Natural killer cell (primary cell): ENCODE measurements at regions not wholly inside any gene's neighbourhood (a gene's known extent, or its start where the extent isn't known, plus 50 kb on each side); places are given as distances from the start of the nearest gene placed in this dataset.

ENCODE experiments used
- ATAC-seq, 3 donors: fragments of 150-1000 bp in 2 of 3; fragments of 200-7000 bp in 1 of 3; cut with Tn5 transposase; 1 replicate in 1 of 3; 2 replicates in 2 of 3; pipeline ENCODE4 v1.10.0; 2021; ENCODE audit warnings: mild to moderate bottlenecking in 2 of 3, moderate library complexity in 2 of 3
- DNase-seq, 2 donors: peaks; one replicate each; pipeline versions ENCODE4 v3.0.0 to v3.0.0-alpha.2; 2013 to 2021; ENCODE audit warnings: mixed read lengths in 1 of 2
- H3K27ac ChIP-seq: one replicate; pipeline ENCODE4 v1.5.1; 2013; ENCODE audit warnings: mild to moderate bottlenecking, low read length
- H3K27me3 ChIP-seq: one replicate; pipeline ENCODE4 v1.6.1; 2013; ENCODE audit warnings: low read length; ENCODE audit not compliant: control insufficient read depth, insufficient read depth
- H3K36me3 ChIP-seq: one replicate; pipeline ENCODE4 v1.6.1; 2013; ENCODE audit warnings: low read length; ENCODE audit not compliant: control insufficient read depth, insufficient read depth
- H3K4me1 ChIP-seq: one replicate; pipeline ENCODE4 v1.6.1; 2013; ENCODE audit warnings: low read length; ENCODE audit not compliant: control insufficient read depth, insufficient read depth
- H3K4me3 ChIP-seq: one replicate; pipeline ENCODE4 v1.5.1; 2013; ENCODE audit warnings: low read length
- H3K9me3 ChIP-seq: one replicate; pipeline ENCODE4 v1.6.1; 2013; ENCODE audit warnings: low read length; ENCODE audit not compliant: control insufficient read depth, insufficient read depth
- H3K27ac Mint-ChIP-seq, 2 donors: one replicate each; pipeline ENCODE4 v1.8.0; 2022; ENCODE audit warnings: mild to moderate bottlenecking in 2 of 2, mixed read lengths in 2 of 2, moderate library complexity in 1 of 2
- H3K27me3 Mint-ChIP-seq, 2 donors: one replicate each; pipeline ENCODE4 v1.8.0; 2022; ENCODE audit warnings: low read depth in 2 of 2, mixed read lengths in 2 of 2
- H3K36me3 Mint-ChIP-seq: one replicate; pipeline ENCODE4 v1.8.0; 2022; ENCODE audit warnings: mixed read lengths
- H3K4me1 Mint-ChIP-seq, 2 donors: one replicate each; pipeline ENCODE4 v1.8.0; 2022; ENCODE audit warnings: mixed read lengths in 2 of 2
- H3K4me3 Mint-ChIP-seq: one replicate; pipeline ENCODE4 v1.8.0; 2022; ENCODE audit warnings: mild to moderate bottlenecking, moderate library complexity, mixed read lengths
- H3K9me3 Mint-ChIP-seq, 2 donors: one replicate each; pipeline ENCODE4 v1.8.0; 2022; ENCODE audit warnings: mixed read lengths in 2 of 2
- CTCF ChIP-seq: fragments of 200-600 bp; IDR thresholded peaks from one replicate; pipeline ENCODE4 v1.8.0; 2022; ENCODE audit warnings: antibody characterized with exemption
- WGBS: methylation state at CpG from one replicate; pipeline ENCODE4 v1.1.7; 2013; ENCODE audit warnings: missing lambda C conversion rate; ENCODE audit not compliant: insufficient coverage; 5-methylcytosine and 5-hydroxymethylcytosine counted together
- intact Hi-C: fragments of 100-400 bp; cut with micrococcal nuclease; formaldehyde crosslinking; loops from one replicate; pipeline ENCODE4 v1.14.2; 2022

DNA sequence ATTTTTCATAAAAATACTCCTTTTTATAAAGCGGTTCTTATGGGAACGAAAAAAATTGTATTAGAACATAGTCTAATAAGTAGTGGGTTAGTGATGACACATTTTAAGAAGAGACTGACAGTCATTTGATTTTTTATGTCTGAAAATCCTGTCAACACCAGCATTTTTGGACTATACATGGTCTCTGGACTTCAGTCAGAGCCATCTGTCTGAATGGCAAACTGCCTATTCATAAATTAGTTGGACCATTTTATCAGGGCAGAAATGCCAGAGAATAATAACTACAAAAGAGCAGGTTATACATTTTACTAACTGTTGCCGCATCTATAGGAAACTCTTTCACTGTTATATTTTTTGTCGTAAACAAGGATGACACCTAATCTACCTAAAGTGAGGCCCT is 437.6 kb downstream of the ZNF804A start:
- Histone ChIP-seq H3K4me3 (no peak overlapping the region), H3K27ac (no peak overlapping the region), H3K27me3 (no peaks in the 10 kb centered on the region), H3K4me1 (no peaks in the 10 kb centered on the region), H3K36me3 (no peaks in the 10 kb centered on the region), H3K9me3 (no peaks in the 10 kb centered on the region)
- H3K27me3 Mint-ChIP-seq = no peaks in the 10 kb centered on the region
- H3K4me3 Mint-ChIP-seq = no peak overlapping the region
- no peak for TF ChIP-seq CTCF
- 100% methylated on average over 1 of the region's 4 CpGs for WGBS
- no peaks in the 10 kb centered on the region for H3K4me1 Mint-ChIP-seq
- no peak for DNase-seq
- ATAC-seq = no peak
- H3K36me3 Mint-ChIP-seq = peaks cover 18% of the 10 kb centered on the region
- intact Hi-C loops = no loop called here
- peaks cover 10 to 20% of the 10 kb centered on the region in 2 donors for H3K9me3 Mint-ChIP-seq
- H3K27ac Mint-ChIP-seq = no peak overlapping the region

DNA sequence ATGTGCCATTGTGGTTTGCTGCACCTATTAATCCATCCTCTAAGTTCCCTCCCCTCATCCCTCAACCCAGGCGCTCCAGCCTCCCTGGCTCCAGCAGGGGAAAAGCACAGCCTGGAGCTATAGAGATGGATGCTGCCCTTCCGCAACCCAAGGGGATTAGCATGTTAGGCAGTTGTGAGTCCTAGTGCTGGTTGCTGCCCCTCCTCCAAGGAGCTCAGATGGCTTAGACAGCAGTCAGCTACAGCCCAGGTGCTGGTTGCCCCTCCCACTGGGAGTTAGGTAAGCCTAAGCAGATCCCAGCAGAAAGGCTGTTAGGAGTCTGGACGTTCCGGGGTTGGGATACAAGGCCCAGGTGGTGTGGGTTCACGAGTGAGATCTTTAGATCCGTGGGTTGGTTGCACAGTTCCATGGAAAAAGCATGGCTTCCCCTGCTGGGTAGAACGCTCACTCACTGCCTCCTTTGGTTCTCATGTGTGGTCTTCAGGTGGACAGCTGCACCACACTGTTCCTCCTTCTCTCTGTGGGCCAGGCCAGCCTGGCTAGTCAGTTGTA is 446.1 kb downstream of the ZNF804A start:
- Mint-ChIP-seq H3K4me3 (no peak overlapping the region), H3K27ac (no peak overlapping the region), H3K4me1 (no peaks in the 10 kb centered on the region), H3K36me3 (peaks cover 16% of the 10 kb centered on the region), H3K27me3 (no peaks in the 10 kb centered on the region), H3K9me3 (peaks cover 12 to 33% of the 10 kb centered on the region in 2 donors)
- H3K27ac ChIP-seq = no peak overlapping the region
- WGBS = 90% methylated on average over 7 of the region's 7 CpGs
- TF ChIP-seq CTCF = no peak
- H3K9me3 ChIP-seq = peaks cover 10% of the 10 kb centered on the region
- ATAC-seq = no peak
- intact Hi-C loops = no loop called here
- no peaks in the 10 kb centered on the region for H3K4me1 ChIP-seq
- no peak overlapping the region for H3K4me3 ChIP-seq
- DNase-seq = no peak
- H3K36me3 ChIP-seq = no peaks in the 10 kb centered on the region
- no peaks in the 10 kb centered on the region for H3K27me3 ChIP-seq

DNA sequence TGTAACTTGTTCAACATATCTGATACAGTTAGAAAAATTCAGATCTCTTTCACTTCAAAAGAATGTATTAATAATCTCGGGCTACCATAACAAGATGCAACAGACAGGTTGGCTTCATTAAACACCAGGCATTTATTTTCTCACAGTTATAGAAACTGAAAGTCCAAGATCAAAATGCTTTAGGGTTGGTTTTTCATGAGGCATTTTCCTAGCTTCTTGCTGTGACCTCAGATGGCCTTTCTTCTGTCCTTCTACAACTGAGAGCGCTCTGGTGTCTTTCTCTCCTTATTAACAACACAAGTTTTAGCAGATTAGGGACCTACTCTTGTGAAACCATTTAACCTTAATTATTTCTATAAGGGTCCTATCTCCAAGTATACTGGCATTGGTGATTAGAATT is 452.5 kb downstream of the ZNF804A start:
- DNase-seq (no peak), ATAC-seq (no peak)
- Mint-ChIP-seq H3K27me3 (no peaks in the 10 kb centered on the region), H3K4me3 (no peak overlapping the region), H3K9me3 (peaks cover 11% of the 10 kb centered on the region in 2 donors), H3K27ac (no peak overlapping the region), H3K4me1 (no peaks in the 10 kb centered on the region), H3K36me3 (peaks cover 20% of the 10 kb centered on the region)
- 85% methylated on average over 2 of the region's 2 CpGs for WGBS
- Histone ChIP-seq H3K27ac (no peak overlapping the region), H3K27me3 (no peaks in the 10 kb centered on the region), H3K9me3 (peaks cover 5% of the 10 kb centered on the region), H3K4me1 (no peaks in the 10 kb centered on the region), H3K4me3 (no peak overlapping the region), H3K36me3 (no peaks in the 10 kb centered on the region)
- no peak for TF ChIP-seq CTCF
- intact Hi-C loops = no loop called here

DNA sequence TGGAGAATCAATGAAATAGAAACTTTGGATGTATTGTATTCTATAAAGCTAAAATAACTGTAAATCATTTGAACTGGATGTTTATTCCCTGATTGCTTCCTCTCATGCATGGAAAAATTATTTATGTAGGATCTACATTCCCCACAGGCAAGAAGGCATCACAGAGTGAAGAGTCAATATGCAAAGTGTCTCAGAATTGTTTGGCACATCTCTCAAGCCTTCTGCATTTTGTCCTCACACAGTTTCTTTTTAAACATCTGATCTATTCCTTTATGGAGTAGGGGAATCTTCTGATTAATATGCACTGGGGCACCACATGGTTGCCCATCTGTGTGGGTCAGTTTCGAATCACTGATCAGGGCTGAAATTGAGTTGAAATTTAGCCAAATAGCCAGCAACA is 465.4 kb downstream of the ZNF804A start:
- Mint-ChIP-seq H3K9me3 (peaks cover 16 to 18% of the 10 kb centered on the region in 2 donors), H3K4me1 (no peaks in the 10 kb centered on the region), H3K36me3 (no peaks in the 10 kb centered on the region), H3K27me3 (no peaks in the 10 kb centered on the region), H3K4me3 (no peak overlapping the region), H3K27ac (no peak overlapping the region)
- intact Hi-C loops = no loop called here
- Histone ChIP-seq H3K27ac (no peak overlapping the region), H3K36me3 (no peaks in the 10 kb centered on the region), H3K4me1 (no peaks in the 10 kb centered on the region), H3K27me3 (no peaks in the 10 kb centered on the region), H3K9me3 (no peaks in the 10 kb centered on the region), H3K4me3 (no peak overlapping the region)
- 54% methylated on average over 1 of the region's 1 CpG for WGBS
- TF ChIP-seq CTCF = no peak
- no peak for DNase-seq
- no peak for ATAC-seq
